Karpas-422 (cell line): ENCODE measurements at regions not wholly inside any gene's neighbourhood (a gene's known extent, or its start where the extent isn't known, plus 50 kb on each side); places are given as distances from the start of the nearest gene placed in this dataset.

Source experiments
- DNase-seq: peaks from one replicate; pipeline ENCODE4 v3.0.0-alpha.2; 2015
- H2AFZ ChIP-seq: fragments of 200-600 bp; sonication (generic); 2 replicates; pipeline ENCODE4 v1.6.1; 2014; ENCODE audit warnings: antibody characterized with exemption, low read length, mixed read lengths
- H3K27ac ChIP-seq: fragments of 200-600 bp; sonication (generic); 2 replicates; pipeline ENCODE4 v1.5.1; 2014; ENCODE audit warnings: mild to moderate bottlenecking, low read length, moderate library complexity
- H3K27me3 ChIP-seq: fragments of 200-600 bp; sonication (generic); 2 replicates; pipeline ENCODE4 v1.6.1; 2014; ENCODE audit warnings: low read length, mixed read lengths
- H3K36me3 ChIP-seq: fragments of 200-600 bp; sonication (generic); 2 replicates; pipeline ENCODE4 v1.6.1; 2014; ENCODE audit warnings: low read length, mixed read lengths; ENCODE audit not compliant: insufficient read depth
- H3K4me1 ChIP-seq: fragments of 200-600 bp; sonication (generic); 2 replicates; pipeline ENCODE4 v1.6.1; 2014; ENCODE audit warnings: mild to moderate bottlenecking, low read length, mixed read lengths
- H3K4me2 ChIP-seq: fragments of 200-600 bp; sonication (generic); 2 replicates; pipeline ENCODE4 v1.6.1; 2014; ENCODE audit warnings: low read length, low read depth, mild to moderate bottlenecking; ENCODE audit not compliant: poor library complexity, severe bottlenecking
- H3K4me3 ChIP-seq: fragments of 200-600 bp; sonication (generic); 2 replicates; pipeline ENCODE4 v1.5.1; 2014; ENCODE audit warnings: mild to moderate bottlenecking, antibody characterized with exemption, low read length, mixed read lengths
- H3K79me2 ChIP-seq: fragments of 200-600 bp; sonication (generic); 2 replicates; pipeline ENCODE4 v1.6.1; 2014; ENCODE audit warnings: mild to moderate bottlenecking, low read length, mixed read lengths
- H3K9ac ChIP-seq: fragments of 200-600 bp; sonication (generic); 2 replicates; pipeline ENCODE4 v1.6.0; 2014; ENCODE audit warnings: low read length
- H3K9me2 ChIP-seq: fragments of 200-600 bp; sonication (generic), shearing (Covaris generic); replicated peaks from 2 replicates; pipeline ENCODE4 v1.6.0; 2014; ENCODE audit warnings: mild to moderate bottlenecking, low read length, moderate library complexity; ENCODE audit not compliant: insufficient read depth
- H3K9me3 ChIP-seq: fragments of 300-700, 200-600 bp; sonication (generic); 2 replicates; pipeline ENCODE4 v1.6.1; 2014; ENCODE audit warnings: low read length, mixed read lengths
- H4K20me1 ChIP-seq: fragments of 200-600 bp; sonication (generic); 2 replicates; pipeline ENCODE4 v1.6.1; 2014; ENCODE audit warnings: mild to moderate bottlenecking, antibody characterized with exemption, low read length, low read depth; ENCODE audit not compliant: insufficient read depth

GRCh38 chr5:104372796-104373195 lies 810.2 kb upstream of the NUDT12 start:
- no peaks in the 10 kb centered on the region for H3K36me3 ChIP-seq
- no peak overlapping the region for H2AFZ ChIP-seq
- H3K9me2 ChIP-seq = no peaks in the 10 kb centered on the region
- no peaks in the 10 kb centered on the region for H4K20me1 ChIP-seq
- H3K4me2 ChIP-seq = no peak overlapping the region
- no peaks in the 10 kb centered on the region for H3K27me3 ChIP-seq
- no peak overlapping the region for H3K4me3 ChIP-seq
- no peaks in the 10 kb centered on the region for H3K4me1 ChIP-seq
- no peak overlapping the region for H3K27ac ChIP-seq
- H3K9ac ChIP-seq = no peak overlapping the region
- no peaks in the 10 kb centered on the region for H3K79me2 ChIP-seq
- no peak for DNase-seq
- H3K9me3 ChIP-seq = peaks cover 21% of the 10 kb centered on the region

DNA sequence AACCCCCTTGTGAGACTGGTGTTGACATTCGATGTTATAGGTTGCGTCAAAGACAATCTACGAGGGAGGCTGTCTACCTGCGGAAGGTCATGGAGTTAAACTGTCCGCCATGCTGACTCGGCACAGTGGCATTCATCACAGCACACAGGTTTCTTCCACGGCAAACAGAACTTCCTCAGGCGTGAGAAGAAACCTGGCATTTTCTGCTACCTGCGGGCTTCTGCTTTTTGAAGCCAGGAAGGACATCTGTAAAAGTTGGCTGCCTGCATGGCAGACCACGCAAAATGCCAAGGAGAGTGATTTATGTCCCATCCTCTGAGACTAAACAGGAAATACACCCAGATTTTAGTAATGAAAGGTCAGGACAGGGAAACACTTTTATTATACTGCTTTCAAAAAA lies 809.8 kb upstream of the NUDT12 start:
- Histone ChIP-seq H3K79me2 (no peaks in the 10 kb centered on the region), H2AFZ (no peak overlapping the region), H3K9me2 (no peaks in the 10 kb centered on the region), H3K9me3 (peaks cover 23% of the 10 kb centered on the region), H3K27me3 (no peaks in the 10 kb centered on the region), H3K4me3 (no peak overlapping the region), H3K4me2 (no peak overlapping the region), H3K4me1 (no peaks in the 10 kb centered on the region), H3K9ac (no peak overlapping the region), H3K36me3 (no peaks in the 10 kb centered on the region), H4K20me1 (no peaks in the 10 kb centered on the region), H3K27ac (no peak overlapping the region)
- DNase-seq = no peak

DNA sequence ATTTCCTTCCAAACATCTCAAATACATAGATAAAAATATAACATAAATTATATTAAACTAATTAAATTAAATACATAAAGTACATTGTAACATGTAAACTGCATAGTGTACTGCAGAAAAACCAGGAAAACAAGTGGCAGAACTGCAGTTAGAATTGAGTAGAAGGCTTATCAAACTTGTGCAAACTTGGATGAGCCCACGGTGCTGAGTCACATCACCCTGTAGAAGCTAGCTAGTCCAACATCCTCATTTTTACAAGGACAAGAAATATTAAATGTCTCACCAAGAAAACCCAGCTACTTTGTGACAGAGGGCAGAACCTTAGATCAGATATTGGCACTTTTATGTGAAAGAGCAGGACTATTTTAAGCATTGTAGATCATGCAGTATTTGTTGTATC lies 807.9 kb upstream of the NUDT12 start:
- Histone ChIP-seq H3K4me2 (no peak overlapping the region), H3K27me3 (no peaks in the 10 kb centered on the region), H3K36me3 (no peaks in the 10 kb centered on the region), H3K9me2 (no peaks in the 10 kb centered on the region), H3K79me2 (no peaks in the 10 kb centered on the region), H3K9ac (no peak overlapping the region), H2AFZ (no peak overlapping the region), H3K4me1 (no peaks in the 10 kb centered on the region), H4K20me1 (no peaks in the 10 kb centered on the region), H3K9me3 (peaks cover 21% of the 10 kb centered on the region), H3K27ac (no peak overlapping the region), H3K4me3 (no peak overlapping the region)
- DNase-seq = no peak

DNA sequence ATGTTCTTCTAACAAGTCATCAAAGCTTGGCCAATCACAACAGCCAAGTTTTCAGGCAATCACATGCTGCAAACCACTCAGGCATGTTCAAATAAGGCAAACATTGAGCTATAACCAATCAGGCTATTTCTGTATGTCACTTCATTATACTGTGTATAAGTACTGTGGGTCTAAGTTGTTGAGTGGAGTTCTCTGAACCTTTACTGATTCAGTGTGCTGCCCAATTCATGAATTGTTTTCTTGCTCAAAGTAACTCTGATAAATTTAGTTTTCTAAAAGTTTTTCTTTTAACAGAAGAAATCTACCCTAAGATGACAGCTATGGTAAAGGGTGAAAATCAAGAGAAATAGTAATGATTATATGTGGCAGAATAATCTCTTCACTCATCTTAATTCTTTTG lies 805.4 kb upstream of the NUDT12 start:
- Histone ChIP-seq H3K9ac (no peak overlapping the region), H3K4me2 (no peak overlapping the region), H3K36me3 (no peaks in the 10 kb centered on the region), H3K79me2 (no peaks in the 10 kb centered on the region), H3K9me2 (no peaks in the 10 kb centered on the region), H3K9me3 (peaks cover 21% of the 10 kb centered on the region), H4K20me1 (no peaks in the 10 kb centered on the region), H3K27ac (no peak overlapping the region), H3K4me1 (no peaks in the 10 kb centered on the region), H2AFZ (no peak overlapping the region), H3K27me3 (no peaks in the 10 kb centered on the region), H3K4me3 (no peak overlapping the region)
- no peak for DNase-seq

DNA sequence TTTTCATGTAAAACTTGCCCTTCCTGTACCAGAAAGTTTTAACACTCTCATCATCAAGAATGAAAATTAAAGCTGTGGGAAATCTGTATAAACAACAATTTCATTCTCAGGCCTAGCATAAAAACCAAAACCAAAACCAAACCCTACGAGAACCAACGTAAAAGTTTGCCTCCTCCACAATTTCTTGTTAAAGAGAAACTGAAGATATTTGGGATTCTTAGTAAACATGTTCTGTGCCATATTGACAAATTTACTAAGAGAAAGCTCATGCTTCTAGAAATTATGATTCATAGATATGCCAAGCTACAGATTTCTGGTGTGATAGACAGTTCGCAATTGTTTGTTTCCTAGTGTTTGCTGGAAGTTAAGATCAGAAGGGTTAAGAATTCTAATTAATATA lies 801.0 kb upstream of the NUDT12 start:
- Histone ChIP-seq H2AFZ (no peak overlapping the region), H3K27ac (no peak overlapping the region), H3K4me2 (no peak overlapping the region), H3K9ac (no peak overlapping the region), H4K20me1 (no peaks in the 10 kb centered on the region), H3K79me2 (no peaks in the 10 kb centered on the region), H3K4me3 (no peak overlapping the region), H3K9me3 (peaks cover 14% of the 10 kb centered on the region), H3K36me3 (no peaks in the 10 kb centered on the region), H3K9me2 (no peaks in the 10 kb centered on the region), H3K4me1 (no peaks in the 10 kb centered on the region), H3K27me3 (no peaks in the 10 kb centered on the region)
- DNase-seq = no peak

- H3K27ac ChIP-seq = no peak overlapping the region
- H3K4me2 ChIP-seq = no peak overlapping the region
Measured at GRCh38 chr5:104361932-104362331, 799.3 kb upstream of the NUDT12 start.

DNA sequence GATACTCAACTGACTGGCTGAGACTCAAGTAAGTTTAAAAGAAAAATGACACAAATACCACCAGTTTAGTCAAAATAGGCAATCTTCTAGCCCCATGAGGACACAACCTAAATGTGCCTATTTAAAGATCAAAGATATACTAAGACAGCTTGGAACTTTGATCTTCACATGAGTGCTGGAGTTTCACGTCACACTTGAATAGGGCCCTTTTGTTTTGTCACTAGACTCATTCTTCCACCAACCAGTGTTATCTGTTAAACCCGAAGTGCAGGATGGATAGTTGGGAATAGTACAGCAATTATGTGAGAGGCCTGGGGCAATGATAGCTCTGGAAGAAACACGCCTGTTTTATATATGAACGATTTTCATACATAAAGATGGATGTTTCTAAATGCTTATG lies 792.8 kb upstream of the NUDT12 start:
- Histone ChIP-seq H3K79me2 (no peaks in the 10 kb centered on the region), H3K36me3 (no peaks in the 10 kb centered on the region), H3K4me3 (no peak overlapping the region), H3K9me2 (no peaks in the 10 kb centered on the region), H4K20me1 (no peaks in the 10 kb centered on the region), H3K27ac (no peak overlapping the region), H3K4me2 (no peak overlapping the region), H2AFZ (no peak overlapping the region), H3K4me1 (no peaks in the 10 kb centered on the region), H3K9ac (no peak overlapping the region), H3K27me3 (no peaks in the 10 kb centered on the region), H3K9me3 (peaks cover 6% of the 10 kb centered on the region)
- no peak for DNase-seq

More at GRCh38 chr5:104361932-104362331, 799.3 kb upstream of the NUDT12 start:
- Histone ChIP-seq H3K4me3 (no peak overlapping the region), H3K9me2 (no peaks in the 10 kb centered on the region), H2AFZ (no peak overlapping the region), H4K20me1 (no peaks in the 10 kb centered on the region), H3K36me3 (no peaks in the 10 kb centered on the region), H3K79me2 (no peaks in the 10 kb centered on the region), H3K27me3 (no peaks in the 10 kb centered on the region), H3K4me1 (no peaks in the 10 kb centered on the region), H3K9ac (no peak overlapping the region), H3K9me3 (peaks cover 8% of the 10 kb centered on the region; the same call in 1 of the 2 replicates)
- no peak for DNase-seq

DNA sequence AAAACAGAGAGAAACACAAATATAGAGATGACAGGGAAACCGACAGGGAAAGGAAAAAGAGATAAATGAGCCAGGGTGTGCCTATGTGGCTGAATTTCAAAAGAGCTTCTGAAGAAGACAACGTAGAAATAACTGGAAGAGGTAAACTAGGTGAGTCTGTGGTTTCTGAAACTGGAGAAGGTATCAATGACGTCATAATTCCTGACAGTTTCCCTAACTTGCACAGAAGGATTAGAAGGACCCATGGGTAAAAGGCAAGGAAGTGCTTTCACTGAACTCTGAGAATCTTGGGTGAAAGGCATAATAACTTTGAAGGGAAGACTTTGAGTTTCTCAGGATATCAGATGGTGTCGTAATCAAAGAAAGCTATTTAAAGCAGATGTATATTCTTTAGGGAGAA lies 790.8 kb upstream of the NUDT12 start:
- Histone ChIP-seq H3K4me1 (no peaks in the 10 kb centered on the region), H2AFZ (no peak overlapping the region), H3K79me2 (no peaks in the 10 kb centered on the region), H3K4me2 (no peak overlapping the region), H3K4me3 (no peak overlapping the region), H3K27me3 (no peaks in the 10 kb centered on the region), H3K36me3 (no peaks in the 10 kb centered on the region), H3K27ac (no peak overlapping the region), H3K9ac (no peak overlapping the region), H4K20me1 (no peaks in the 10 kb centered on the region), H3K9me2 (no peaks in the 10 kb centered on the region), H3K9me3 (peaks cover 10% of the 10 kb centered on the region)
- DNase-seq = no peak

DNA sequence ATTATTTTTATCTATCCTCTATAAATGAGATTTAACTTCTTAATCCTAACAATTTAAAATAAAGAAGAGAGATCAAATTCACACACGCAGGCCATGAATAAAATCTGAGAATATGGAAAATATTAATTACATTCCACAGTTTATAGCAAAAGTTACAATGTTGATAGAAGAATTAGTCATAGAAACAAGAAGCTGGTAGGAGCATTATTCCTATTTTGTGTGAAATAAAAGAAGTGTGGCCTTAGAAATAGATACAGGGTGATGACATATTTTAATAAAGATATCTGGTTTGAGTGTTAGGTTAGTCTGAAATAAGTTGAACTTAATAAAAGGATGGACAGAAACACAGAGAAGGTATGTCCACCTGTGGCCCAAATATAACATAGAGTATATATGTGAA lies 790.4 kb upstream of the NUDT12 start:
- Histone ChIP-seq H3K27me3 (no peaks in the 10 kb centered on the region), H3K4me2 (no peak overlapping the region), H3K9ac (no peak overlapping the region), H3K27ac (no peak overlapping the region), H3K79me2 (no peaks in the 10 kb centered on the region), H3K36me3 (no peaks in the 10 kb centered on the region), H2AFZ (no peak overlapping the region), H3K9me2 (no peaks in the 10 kb centered on the region), H3K4me3 (no peak overlapping the region), H3K4me1 (no peaks in the 10 kb centered on the region), H3K9me3 (peaks cover 12% of the 10 kb centered on the region), H4K20me1 (no peaks in the 10 kb centered on the region)
- DNase-seq = no peak
